NCI-H1105 (cell line): ENCODE measurements at regions not wholly inside any gene's neighbourhood (a gene's known extent, or its start where the extent isn't known, plus 50 kb on each side); places are given as distances from the start of the nearest gene placed in this dataset.
"Not testable (repeated sequence)": the region's sequence is repeated elsewhere in the genome, so short reads cannot be mapped to it uniquely, and the experiment has no call there.

Experiments
- DNase-seq: peaks from one replicate; lab custom pipeline; 2025; lab: John Stamatoyannopoulos, UW

DNA sequence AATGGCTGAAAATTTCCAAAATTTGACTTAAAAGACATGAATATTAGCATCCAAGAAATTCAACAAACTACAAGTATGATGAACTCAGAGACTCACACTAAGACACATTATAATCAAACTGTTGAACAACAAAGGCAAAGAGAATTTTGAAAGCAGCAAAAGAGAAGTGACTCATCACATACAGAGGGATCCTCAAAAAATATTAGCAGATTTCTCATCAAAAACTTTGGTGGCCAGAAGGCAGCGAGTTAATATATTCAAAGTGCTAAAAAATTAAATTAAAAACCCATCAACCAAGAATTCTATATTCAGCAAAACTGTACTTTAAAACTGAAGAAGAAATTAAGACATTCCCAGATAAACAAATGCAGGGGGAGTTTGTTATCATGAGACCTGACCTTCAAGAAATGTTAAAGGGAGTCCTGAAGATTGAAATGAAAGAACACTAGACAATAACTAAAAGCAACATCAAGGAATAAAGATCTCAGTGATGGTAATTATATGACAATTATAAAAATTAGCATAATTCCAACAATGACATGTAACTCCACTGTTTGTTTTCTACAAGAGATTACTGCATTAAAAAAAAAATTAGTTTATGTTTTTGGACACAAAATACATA is 150.0 kb downstream of the RNASET2 start:
- DNase-seq, result no peak

DNA sequence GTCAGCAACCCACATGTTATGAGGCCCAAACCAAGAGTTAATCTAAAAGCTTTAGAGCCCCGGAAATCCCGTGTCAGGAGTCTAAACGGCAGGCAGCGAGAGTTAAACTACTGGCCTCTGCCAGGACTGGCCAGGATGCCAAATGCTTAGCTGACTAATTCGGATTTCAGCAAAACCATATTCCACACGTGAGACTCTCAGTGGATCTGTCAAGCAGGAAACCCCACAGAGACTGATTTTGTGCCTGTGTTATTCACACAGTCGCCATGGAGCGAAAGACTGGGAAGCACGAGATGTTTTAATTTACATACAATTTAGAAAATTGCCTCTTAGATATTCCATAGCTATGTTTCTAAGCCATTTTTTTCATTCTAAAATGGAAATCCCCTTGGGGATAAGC is 152.9 kb downstream of the RNASET2 start:
- no peak for DNase-seq

DNA sequence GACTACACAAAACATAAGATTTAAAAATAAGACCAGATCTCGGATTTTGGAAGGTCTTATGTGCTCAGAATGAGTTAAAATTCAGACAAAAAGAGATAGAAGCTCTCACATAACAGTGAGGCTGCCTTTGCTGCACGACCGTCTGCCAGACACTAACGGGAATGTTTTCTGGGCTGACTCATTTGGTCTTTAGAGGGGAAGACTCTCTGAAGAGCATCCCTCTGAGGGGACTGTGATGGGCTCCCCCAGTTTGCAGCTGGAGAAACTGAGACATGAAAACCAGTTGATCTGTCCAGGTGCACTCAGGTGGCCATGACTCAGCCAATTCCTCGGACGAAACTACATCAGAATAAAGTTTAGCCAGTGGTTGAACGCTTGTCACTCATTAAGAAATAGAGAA is 153.9 kb downstream of the RNASET2 start:
- DNase-seq, result no peak

DNA sequence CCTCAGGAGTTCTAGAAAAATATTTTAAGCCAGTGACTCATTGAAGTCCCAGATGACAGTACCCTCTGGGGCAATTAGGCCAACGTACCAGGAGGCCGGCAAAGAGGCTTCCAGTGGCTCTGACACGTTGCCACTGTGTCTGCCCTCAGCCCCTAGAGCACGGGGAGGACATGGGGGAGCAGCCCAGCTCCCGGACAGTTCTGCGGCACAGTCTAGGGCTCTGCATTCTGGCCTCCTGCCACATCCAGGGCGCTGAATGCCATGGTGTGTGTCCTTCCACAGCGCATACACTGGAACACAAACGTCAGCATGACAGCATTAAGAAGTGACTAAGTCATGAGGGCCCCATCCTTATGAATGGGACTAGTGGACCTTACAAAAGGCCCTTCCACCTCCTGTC is 156.2 kb downstream of the RNASET2 start:
- DNase-seq, result no peak

DNA sequence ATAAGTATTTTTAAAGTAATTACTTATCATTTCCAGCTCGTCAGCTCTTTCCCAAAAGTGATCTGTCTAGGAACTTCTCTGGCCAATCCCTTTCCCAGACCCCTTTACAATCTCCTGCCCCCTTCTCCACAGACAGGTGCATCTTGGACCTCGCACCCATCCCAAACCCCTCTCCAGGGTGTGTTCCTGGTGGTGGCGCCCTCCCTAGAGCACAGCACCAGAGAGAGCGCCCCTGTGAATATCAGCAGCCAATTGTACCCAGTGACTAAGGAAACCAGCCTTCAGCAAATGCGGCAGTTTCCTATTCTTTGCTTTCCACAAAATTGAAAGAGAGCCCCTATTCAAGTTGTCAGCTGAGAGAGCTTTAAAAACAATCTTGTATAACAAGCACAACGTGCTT is 157.7 kb downstream of the RNASET2 start:
- no peak for DNase-seq

DNA sequence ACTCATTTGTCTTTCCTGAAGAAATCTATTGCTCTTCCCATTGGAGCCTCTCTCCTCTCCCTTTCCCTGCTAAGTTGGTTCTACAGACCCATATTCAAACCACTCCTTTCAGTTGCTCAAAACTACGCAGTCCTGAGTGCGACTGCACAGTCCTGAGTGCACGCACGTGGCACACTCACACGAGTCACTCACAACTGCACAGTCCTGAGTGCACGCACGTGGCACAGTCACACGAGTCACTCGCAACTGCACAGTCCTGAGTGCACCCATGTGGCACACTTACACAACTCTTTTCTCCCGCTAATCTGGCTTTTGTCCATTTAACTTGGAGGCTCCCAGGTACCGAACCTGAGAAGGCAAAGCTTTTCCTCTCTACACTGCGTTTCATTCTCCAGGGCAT is 159.7 kb downstream of the RNASET2 start:
- DNase-seq, result no peak

DNA sequence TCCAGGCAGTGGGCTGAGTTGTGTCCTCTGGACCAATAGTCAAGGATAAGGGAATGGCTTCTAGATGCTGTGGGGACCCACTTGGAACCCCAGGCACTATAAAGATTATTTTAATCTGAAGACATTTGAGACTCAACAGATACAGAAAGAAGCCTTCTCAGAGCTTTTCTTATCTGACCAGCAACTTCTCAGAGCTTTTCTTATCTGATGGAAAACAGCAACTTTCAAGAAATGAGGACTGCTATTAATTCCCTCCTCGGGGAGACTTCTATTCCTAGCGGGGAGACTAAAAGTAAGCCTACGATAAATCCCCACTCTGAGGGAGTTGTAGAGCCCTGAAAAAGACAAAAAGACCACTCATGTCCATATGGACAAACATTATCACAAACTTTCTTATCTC is 160.5 kb downstream of the RNASET2 start:
- no peak for DNase-seq

DNA sequence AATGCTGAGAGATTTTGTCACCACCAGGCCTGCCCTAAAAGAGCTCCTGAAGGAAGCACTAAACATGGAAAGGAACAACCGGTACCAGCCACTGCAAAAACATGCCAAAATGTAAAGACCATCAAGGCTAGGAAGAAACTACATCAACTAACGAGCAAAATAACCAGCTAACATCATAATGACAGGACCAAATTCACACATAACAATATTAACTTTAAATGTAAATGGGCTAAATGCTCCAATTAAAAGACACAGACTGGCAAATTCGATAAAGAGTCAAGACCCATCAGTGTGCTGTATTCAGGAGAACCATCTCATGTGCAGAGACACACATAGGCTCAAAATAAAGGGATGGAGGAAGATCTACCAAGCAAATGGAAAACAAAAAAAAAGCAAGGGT is 163.8 kb upstream of the RPS6KA2 start:
- DNase-seq, result not testable (repeated sequence)

DNA sequence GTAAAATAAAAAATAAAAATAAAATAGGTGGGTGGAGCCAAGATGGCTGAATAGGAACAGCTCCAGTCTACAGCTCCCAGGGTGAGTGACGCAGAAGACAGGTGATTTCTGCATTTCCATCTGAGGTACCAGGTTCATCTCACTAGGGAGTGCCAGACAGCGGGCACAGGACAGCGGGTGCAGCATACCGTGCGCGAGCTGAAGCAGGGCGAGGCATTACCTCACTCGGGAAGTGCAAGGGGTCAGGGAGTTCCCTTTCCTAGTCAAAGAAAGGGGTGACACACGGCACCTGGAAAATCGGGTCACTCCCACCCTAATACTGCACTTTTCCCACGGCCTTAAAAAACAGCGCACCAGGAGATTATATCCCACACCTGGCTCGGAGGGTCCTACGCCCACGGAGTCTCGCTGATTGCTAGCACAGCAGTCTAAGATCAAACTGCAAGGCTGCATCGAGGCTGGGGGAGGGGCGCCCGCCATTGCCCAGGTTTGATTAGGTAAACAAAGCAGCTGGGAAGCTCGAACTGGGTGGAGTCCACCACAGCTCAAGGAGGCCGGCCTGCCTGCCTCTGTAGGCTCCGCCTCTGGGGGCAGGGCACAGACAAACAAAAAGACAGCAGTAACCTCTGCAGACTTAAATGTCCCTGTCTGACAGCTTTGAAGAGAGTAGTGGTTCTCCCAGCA is 161.9 kb upstream of the RPS6KA2 start:
- not testable (repeated sequence) for DNase-seq

DNA sequence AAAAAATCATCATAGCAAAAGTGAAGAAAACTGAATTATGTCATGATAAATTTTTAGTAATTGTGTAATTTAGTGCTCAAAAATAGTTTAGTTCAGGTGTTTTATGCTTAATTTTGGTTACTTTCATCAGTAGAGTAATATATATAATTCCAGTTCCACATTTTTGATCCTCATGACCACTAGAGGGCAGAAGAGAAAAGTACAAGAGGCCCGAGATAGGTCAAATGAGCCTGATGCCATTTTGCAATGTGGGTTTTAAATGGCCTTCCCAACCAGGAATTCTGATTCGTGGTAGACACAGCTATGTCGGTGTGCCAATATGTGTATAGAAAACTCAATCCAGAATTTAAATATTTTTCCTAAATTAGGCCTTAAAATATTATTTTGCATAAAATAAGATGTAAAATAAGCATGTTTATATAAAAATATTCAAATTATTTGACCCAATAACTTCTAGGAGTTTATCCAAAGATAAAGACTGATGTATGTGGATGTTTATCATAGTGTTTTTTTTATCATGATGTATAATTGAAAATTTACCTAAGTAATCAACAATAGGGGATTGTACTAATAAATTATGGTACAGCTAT is 159.7 kb upstream of the RPS6KA2 start:
- DNase-seq, result peak; percentile 93

DNA sequence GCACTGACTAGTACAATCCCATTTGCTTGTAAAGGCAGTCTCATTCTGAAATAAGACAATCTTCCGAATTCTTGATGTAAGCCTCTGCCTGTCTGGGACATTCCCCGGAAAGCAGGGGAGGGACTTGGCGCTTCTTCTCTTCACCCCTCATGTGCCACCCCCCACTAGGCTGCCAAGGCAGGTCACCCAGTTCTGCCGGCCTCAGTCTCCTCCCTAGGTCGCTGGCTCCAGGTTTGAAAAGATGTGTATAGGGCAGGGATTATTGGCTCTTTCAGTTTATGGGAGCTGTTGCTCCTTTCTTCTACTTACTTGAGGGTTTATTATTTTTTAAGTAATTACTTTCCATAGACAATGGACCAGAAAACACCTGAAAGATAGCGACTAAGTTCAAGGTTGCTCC is 158.1 kb upstream of the RPS6KA2 start:
- no peak for DNase-seq

DNA sequence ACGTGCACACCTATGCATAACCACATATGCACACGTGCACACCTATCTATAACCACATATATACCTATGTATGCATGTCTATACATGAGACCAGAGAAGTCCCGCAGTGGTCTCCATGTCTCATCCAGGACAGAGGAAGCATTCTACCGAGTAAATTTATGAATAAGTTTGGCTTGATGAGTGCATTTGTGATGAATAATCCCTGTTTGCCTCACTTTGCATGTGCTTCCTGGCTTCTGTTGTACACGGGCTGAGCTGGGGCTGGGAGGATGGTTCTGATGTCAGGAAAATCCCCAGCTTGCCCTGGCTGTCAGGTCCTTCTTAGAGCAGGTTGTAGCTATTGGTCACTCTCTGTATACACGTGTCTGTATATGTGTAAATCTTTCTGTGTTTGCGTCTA is 157.6 kb upstream of the RPS6KA2 start:
- no peak for DNase-seq

DNA sequence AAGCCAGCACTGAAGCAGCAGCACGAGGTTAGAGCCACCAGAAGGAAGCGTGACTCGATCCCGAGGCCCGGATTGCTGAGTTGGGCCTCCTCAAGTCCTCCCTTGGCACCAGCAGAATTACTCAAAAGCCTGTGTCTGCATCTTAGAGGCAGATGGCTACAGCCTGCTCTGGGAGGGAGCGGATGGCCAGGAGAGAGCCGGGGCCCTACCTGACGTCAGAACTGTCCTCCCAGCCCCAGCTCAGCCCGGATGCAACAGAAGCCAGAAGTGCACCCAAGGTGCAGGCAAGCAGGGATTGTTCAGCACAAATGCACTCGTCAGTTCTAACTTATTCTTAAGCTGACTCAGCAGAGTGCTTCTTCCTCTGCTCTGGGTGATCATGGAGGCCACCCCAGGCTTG is 155.5 kb upstream of the RPS6KA2 start:
- no peak for DNase-seq

DNA sequence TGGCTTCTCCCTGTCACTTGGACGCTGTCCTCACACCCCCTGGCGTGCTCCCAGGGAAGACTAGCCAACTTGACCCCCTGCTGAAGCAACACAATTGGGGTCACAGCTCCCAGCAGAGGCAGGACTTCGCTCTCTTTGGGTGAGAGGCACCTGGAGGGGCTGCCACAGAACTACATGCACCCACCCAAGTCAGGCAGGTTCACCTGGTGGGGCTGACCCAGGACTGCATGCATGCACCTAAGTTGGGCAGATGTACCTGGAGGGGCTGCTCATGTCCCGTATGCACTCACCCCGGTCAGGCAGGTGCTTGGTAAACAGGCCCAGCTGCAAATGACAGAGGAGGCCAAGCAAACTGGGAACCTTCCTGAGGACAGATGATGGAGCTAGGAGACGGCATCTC is 154.3 kb upstream of the RPS6KA2 start:
- no peak for DNase-seq

DNA sequence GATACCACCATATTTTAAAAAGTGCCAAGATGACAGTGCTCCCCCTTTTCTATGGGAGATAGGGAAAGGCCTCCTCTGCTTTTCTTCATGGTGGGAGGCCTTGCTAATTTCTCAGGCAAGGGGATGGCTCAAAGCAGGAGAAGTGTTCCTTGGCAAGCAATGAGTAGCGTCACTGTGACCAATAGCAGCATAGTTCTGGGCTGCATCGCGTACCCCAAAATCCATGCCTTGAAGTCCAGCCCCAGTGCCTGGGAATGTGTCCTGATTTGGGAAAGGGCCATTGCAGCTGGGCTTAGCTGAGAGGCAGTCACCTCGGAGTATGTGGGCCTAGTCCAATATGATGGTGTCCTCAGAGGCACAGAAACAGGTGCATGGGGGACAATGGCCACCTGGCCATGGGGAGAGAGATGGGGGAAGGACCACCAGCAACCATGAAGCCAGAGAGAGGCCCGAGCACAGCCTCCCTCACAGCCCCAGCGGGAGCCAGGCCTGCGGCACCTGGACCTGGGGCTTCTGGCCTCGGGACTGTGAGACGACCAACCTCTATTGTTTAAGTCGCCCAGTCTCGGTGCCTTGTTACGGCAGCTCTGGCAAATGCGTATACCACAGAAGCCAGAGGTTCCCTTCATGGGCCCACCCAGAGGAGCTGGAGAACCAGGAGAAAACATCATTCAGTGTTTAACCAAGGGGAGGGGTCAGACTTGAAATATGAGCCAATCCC is 153.1 kb upstream of the RPS6KA2 start:
- DNase-seq, result no peak

DNA sequence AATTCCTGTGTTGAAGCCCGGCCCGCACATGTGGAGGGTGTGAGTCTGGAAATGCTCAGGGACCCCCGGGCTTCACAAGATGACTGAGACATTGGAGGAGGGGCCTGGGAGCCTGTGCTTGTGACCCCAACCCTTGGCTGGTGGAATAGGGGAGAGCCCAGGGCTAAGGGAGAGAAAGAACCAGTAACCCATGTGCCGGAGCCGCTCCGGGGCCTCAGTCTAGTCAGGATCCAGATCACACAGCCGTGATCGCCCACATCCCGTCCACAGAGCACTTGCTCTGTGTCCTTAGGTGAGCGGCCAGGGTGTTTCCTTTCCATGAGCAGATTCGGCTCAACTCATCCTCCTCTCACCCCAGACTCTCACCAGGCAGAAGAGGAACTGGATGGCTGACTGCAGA is 152.3 kb upstream of the RPS6KA2 start:
- no peak for DNase-seq

DNA sequence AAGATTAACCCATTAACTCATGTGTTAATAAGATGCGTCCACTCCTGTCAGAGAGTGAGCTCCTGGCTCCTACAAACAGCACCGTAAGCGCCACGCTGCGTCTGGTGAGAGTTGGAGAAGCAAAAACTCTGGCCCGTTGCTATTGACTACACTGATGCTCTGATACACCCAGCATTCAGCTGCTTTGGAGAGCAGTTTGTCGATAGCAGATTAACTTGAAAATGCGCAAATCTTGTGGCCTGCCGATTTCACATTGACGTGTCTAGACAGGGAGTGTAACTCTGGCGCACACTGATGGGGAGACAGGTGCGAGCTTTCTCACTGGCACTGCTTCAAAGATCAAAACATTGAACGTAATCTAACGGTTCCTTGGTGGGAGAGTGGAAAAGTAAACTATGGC is 151.7 kb upstream of the RPS6KA2 start:
- DNase-seq, result no peak

DNA sequence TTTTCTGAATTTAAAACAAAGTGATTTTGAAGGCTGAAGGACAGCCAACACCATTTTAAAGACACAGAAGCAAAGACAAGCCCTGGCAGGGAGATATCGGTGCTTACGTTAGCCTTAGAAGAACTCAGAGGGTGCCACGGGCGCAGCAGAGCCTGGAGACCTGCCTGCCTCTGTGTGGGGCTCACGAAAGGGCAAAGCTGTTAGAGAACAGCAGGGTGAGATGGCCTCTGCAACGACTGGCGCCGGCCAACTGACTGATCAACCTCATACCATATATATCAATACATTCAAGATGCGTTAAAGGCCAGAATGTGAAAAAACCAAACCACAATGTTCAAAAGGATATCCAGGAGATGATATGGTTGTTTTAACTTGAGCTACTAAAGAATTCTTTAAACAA is 151.0 kb upstream of the RPS6KA2 start:
- no peak for DNase-seq

DNA sequence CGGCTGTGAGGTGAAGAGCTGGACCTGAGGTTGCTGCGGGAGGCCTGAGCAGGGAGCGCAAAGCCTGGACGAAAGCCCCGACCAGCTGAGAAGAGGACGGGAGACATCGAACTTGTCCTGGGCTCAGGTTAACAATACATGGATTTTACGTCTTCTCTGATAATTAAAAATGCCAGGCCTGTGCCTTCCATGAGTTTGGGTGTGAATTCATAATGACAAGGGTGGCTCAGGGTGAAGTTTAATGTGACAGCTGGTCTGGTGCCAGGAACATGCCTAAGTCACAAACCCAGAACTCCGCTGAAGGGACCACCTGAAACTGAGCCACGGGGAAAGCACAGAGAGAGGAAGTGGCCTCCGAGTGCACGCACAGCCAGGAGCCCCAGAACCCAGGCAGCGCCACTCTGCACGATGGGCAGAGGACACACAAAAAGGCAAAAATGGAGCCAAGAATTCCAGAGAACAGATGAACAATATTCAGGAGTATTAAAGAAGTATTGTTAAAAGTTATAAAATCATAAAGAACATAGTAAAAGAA is 150.1 kb upstream of the RPS6KA2 start:
- no peak for DNase-seq

DNA sequence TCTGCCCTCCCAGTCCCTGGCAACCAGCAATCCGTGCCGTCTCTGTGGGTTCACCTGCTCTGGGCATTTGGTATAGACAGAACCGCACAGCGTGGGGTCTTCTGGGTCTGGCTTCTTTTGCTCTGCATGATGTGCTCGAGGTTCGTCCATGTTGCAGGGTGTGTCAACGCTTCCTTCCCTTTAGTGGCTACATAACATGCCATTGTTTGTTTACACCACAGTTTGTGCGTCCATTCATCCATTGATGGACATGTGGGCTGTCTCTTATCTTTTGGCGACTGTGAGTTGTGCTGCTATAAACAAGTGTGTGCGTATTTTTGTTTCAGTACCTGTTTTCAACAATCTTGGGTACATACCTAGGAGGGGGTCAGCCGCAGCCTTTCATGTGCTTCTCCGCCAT is 149.5 kb upstream of the RPS6KA2 start:
- no peak for DNase-seq

DNA sequence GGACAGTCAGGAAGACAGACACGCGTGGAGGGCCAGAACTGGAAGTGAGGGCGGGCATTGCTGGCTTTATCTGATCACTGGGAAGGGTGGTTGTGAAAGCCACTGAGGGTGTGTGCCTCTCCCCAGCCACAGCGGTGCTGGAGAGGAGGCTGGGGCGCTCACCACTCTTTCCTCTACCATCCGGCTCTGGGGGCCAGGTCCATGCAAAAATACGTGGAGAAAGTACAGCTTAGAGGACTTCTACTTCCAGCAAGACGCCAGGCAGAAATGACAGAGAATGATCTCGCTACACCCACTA is 148.8 kb upstream of the RPS6KA2 start:
- no peak for DNase-seq

DNA sequence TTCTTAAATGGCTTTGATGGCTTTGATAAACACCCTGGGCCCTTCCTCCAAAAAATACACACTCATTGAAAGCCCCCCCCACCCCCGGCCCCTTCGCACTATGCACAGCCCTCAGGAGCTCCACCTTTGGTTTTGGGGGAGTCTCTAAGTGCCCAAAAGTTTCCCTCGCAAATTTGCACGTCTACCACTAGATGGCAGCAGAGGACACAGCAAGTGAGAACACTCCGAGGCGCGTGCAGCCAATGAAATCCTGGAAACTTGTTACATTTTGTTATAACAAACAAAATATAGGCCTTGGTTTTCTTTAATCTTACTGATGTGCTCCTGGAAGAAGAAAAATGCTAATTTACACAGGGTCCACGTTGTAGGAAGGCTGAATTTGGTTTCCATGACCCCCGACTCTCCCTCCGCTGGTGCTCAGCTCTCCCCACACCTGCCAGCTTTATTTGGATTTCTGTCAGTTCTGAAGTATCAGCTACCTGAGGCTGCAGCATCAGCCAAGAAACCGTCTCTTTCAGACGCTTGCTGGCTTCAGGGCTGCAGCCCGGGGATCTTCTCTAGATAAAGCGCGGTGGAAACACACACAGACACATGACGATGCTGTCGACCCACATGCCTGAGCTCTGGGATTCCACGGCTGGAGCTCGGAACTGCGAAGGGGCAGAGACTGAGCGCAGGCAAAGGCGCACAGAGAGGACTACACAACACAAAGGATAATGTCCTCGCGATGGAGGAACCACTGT is 148.3 kb upstream of the RPS6KA2 start:
- DNase-seq, result peak; percentile 89
